Breast epithelium (tissue), 4 donors: ENCODE measurements at regions not wholly inside any gene's neighbourhood (a gene's known extent, or its start where the extent isn't known, plus 50 kb on each side); places are given as distances from the start of the nearest gene placed in this dataset.

Experiments
- DNase-seq, 2 donors: peaks; one replicate each; pipeline ENCODE4 v3.0.0-alpha.2; 2019; ENCODE audit warnings: low spot score in 2 of 2
- H3K27ac ChIP-seq, 2 donors: fragments of 200-600 bp; sonication (generic) in 1 of 2; one replicate each; pipeline ENCODE4 v1.5.1; 2016 to 2019; ENCODE audit warnings: mild to moderate bottlenecking in 1 of 2
- H3K27me3 ChIP-seq, 2 donors: fragments of 200-600 bp; sonication (generic) in 1 of 2; one replicate each; pipeline versions ENCODE4 v1.5.1 to v1.6.0; 2017 to 2019; ENCODE audit warnings: control low read depth in 1 of 2, mild to moderate bottlenecking in 1 of 2
- H3K36me3 ChIP-seq: fragments of 200-600 bp; one replicate; pipeline ENCODE4 v1.5.1; 2019
- H3K4me1 ChIP-seq, 2 donors: fragments of 200-600 bp; sonication (generic); one replicate each; pipeline ENCODE4 v1.5.1; 2016 to 2019; ENCODE audit warnings: control low read depth in 1 of 2
- H3K4me3 ChIP-seq, 3 donors: fragments of 200-600 bp; sonication (generic); 1 replicate in 2 of 3; 2 replicates in 1 of 3; pipeline ENCODE4 v1.5.1; 2016 to 2019; ENCODE audit warnings: mild to moderate bottlenecking in 3 of 3, moderate library complexity in 2 of 3
- H3K9me3 ChIP-seq, 2 donors: fragments of 200-600 bp; sonication (generic) in 1 of 2; one replicate each; pipeline ENCODE4 v1.5.1; 2016 to 2019; ENCODE audit warnings: control low read depth in 1 of 2
- CTCF ChIP-seq, 3 donors: fragments of 450-650 bp; IDR thresholded peaks; one replicate each; pipeline ENCODE4 v1.5.1; 2016 to 2017; ENCODE audit warnings: antibody characterized with exemption in 3 of 3, mild to moderate bottlenecking in 3 of 3, moderate library complexity in 3 of 3
- POLR2A ChIP-seq: fragments of 450-650 bp; IDR thresholded peaks from one replicate; pipeline ENCODE4 v1.6.1; 2016; ENCODE audit warnings: antibody characterized with exemption, mild to moderate bottlenecking, moderate library complexity
- POLR2AphosphoS5 ChIP-seq, 3 donors: sonication (generic); formaldehyde crosslinking; IDR thresholded peaks; one replicate each; pipeline ENCODE4 v1.6.1; 2017; ENCODE audit warnings: antibody characterized with exemption in 3 of 3
- intact Hi-C: fragments of 100-400 bp; cut with DNase I; formaldehyde crosslinking; loops from one replicate; pipeline ENCODE4 v1.15.1; 2023; ENCODE audit warnings: low total_unique reads

GRCh38 chr22:49317369-49317768, 510.3 kb downstream of the BRD1 start:
- Histone ChIP-seq H3K27me3 (peaks cover 0 to 25% of the 10 kb centered on the region in 2 donors), H3K4me1 (no peaks in the 10 kb centered on the region), H3K9me3 (no peaks in the 10 kb centered on the region), H3K4me3 (no peak overlapping the region), H3K27ac (no peak overlapping the region), H3K36me3 (no peaks in the 10 kb centered on the region)
- no peak for DNase-seq
- no peak for TF ChIP-seq POLR2A
- no peak for TF ChIP-seq POLR2AphosphoS5 (IDR thresholded peaks at IDR 0.05)
- no peak for TF ChIP-seq CTCF (IDR thresholded peaks at IDR 0.05)
- intact Hi-C loops = no loop called here

- TF ChIP-seq POLR2A (no peak), CTCF (IDR thresholded peaks at IDR 0.05) (no peak), POLR2AphosphoS5 (IDR thresholded peaks at IDR 0.05) (no peak)
- no peaks in the 10 kb centered on the region for H3K36me3 ChIP-seq
- no peak for DNase-seq
- intact Hi-C loops = no loop called here
- no peak overlapping the region for H3K4me3 ChIP-seq
- no peaks in the 10 kb centered on the region for H3K4me1 ChIP-seq
- H3K27me3 ChIP-seq = peaks cover 0 to 21% of the 10 kb centered on the region in 2 donors
- H3K27ac ChIP-seq = no peak overlapping the region
- H3K9me3 ChIP-seq = no peaks in the 10 kb centered on the region
Measured at GRCh38 chr22:49312601-49313000, 515.1 kb downstream of the BRD1 start.

- TF ChIP-seq POLR2AphosphoS5 (IDR thresholded peaks at IDR 0.05) (no peak), CTCF (IDR thresholded peaks at IDR 0.05) (no peak), POLR2A (no peak)
- peak in 1 of 2 donors; percentile 7 for DNase-seq
- Histone ChIP-seq H3K9me3 (no peaks in the 10 kb centered on the region), H3K27me3 (peaks cover 0 to 38% of the 10 kb centered on the region in 2 donors), H3K4me1 (no peaks in the 10 kb centered on the region), H3K4me3 (no peak overlapping the region), H3K36me3 (no peaks in the 10 kb centered on the region), H3K27ac (no peak overlapping the region)
- intact Hi-C loops = no loop called here
Measured at GRCh38 chr22:49310354-49310753, 517.3 kb downstream of the BRD1 start.

- no peaks in the 10 kb centered on the region for H3K4me1 ChIP-seq
- H3K27ac ChIP-seq = no peak overlapping the region
- no peaks in the 10 kb centered on the region for H3K9me3 ChIP-seq
- H3K4me3 ChIP-seq = no peak overlapping the region
- no peak for TF ChIP-seq POLR2AphosphoS5 (IDR thresholded peaks at IDR 0.05)
- TF ChIP-seq CTCF (IDR thresholded peaks at IDR 0.05) = no peak
- no peak for TF ChIP-seq POLR2A
- intact Hi-C loops = no loop called here
- H3K27me3 ChIP-seq = peaks cover 0 to 58% of the 10 kb centered on the region in 2 donors
- H3K36me3 ChIP-seq = no peaks in the 10 kb centered on the region
- peak in 1 of 2 donors; percentile 0 for DNase-seq
Measured at GRCh38 chr22:49308300-49308699, 519.4 kb downstream of the BRD1 start.

DNA sequence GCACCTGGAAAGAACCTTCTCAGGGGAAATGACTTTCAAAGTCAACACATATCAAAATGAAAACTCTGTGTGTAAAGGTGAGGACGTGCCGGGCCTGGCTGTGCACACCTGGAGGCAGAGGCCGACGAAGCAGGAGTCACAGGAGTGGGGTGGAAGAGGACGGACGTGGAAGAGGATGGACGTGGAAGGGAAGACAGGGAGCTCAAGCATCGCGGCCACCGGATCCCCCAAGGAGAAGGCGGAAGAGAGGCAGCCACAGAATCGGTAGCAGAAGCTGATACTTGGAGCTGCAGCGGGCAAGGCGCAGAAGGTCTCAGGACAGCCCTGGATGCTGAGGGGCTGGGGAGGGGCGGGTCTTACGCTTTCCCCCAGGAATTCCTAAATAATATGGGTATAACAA, 519.8 kb downstream of the BRD1 start:
- Histone ChIP-seq H3K4me1 (no peaks in the 10 kb centered on the region), H3K27ac (no peak overlapping the region), H3K36me3 (no peaks in the 10 kb centered on the region), H3K9me3 (no peaks in the 10 kb centered on the region), H3K27me3 (peaks cover 0 to 62% of the 10 kb centered on the region in 2 donors), H3K4me3 (no peak overlapping the region)
- peak; percentile 14 to 48 for DNase-seq
- no peak for TF ChIP-seq POLR2A
- TF ChIP-seq POLR2AphosphoS5 (IDR thresholded peaks at IDR 0.05) = no peak
- no peak for TF ChIP-seq CTCF (IDR thresholded peaks at IDR 0.05)
- intact Hi-C loops = loop anchor here (1.0 kb wide), 1 partner anchor 15 kb away; no protein-coding TSS in a partner anchor
